ENCODE measurements at regions not wholly inside any gene's neighbourhood (a gene's known extent, or its start where the extent isn't known, plus 50 kb on each side); places are given as distances from the start of the nearest gene placed in this dataset.

DNA sequence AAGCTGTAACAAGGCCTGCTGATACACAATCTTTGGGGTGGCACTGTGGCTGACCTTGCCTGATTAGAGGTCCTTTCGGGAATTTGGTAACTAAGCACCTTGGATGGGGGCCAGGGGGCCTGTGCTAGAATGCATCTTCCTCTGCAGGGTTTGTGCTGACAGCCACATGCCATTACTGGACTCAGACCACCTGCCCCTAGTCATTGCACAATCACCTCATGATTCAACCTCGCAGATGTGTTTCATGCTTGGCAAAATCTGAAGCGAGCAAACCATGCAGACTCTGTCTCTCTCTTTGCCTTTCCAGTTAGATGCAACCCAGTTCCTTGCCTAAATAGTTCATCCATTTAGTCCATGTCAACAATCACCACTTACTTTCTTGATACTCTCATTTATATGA, 96.5 kb upstream of the ERCC6L2 start:
- intact Hi-C loops (cut with DNase I) = no loop called here
- Histone ChIP-seq H3K4me1 (no peaks in the 10 kb centered on the region), H3K27me3 (ENCODE audit: low read depth) (no peaks in the 10 kb centered on the region), H3K27ac (no peak overlapping the region), H3K36me3 (no peaks in the 10 kb centered on the region), H3K4me3 (no peak overlapping the region), H3K9me3 (no peaks in the 10 kb centered on the region)
- DNase-seq (no peak), ATAC-seq (peak; percentile 37 to 66)
- no peak for TF ChIP-seq CTCF (IDR thresholded peaks at IDR 0.05)

DNA sequence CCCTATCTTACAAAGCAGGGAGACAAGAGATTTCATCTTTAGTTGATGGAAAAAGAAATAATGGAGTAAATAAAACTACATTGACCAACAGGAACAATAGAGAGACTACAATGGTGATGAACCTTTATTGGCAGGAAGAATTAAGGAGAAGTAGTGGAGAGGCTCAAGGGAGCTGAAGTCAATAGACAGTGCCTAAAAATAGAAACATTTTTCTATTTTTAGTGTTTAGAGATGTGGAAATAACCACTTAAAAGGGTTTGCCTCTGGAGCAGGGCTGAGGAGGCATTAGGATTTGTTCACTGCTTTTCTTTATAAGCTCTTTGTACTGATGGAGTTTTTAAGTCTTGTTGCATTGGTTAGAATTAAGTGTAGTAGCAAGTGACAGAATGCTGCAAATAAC, 98.4 kb upstream of the ERCC6L2 start:
- H3K4me3 ChIP-seq = no peak overlapping the region
- H3K27ac ChIP-seq = no peak overlapping the region

GRCh38 chr9:95776176-95776575, 99.3 kb upstream of the ERCC6L2 start:
- Histone ChIP-seq H3K36me3 (no peaks in the 10 kb centered on the region), H3K9me3 (no peaks in the 10 kb centered on the region), H3K27ac (no peak overlapping the region), H3K4me3 (no peak overlapping the region), H3K4me1 (peaks cover 8% of the 10 kb centered on the region), H3K27me3 (ENCODE audit: low read depth) (peaks cover 6% of the 10 kb centered on the region)
- intact Hi-C loops (cut with DNase I) = no loop called here
- no peak for DNase-seq
- ATAC-seq = no peak
- TF ChIP-seq CTCF (IDR thresholded peaks at IDR 0.05) = no peak

More for the DNA sequence above, 98.4 kb upstream of the ERCC6L2 start:
- no peaks in the 10 kb centered on the region for H3K36me3 ChIP-seq
- intact Hi-C loops (cut with DNase I) = no loop called here
- H3K27me3 ChIP-seq (ENCODE audit: low read depth) = no peaks in the 10 kb centered on the region
- TF ChIP-seq CTCF (IDR thresholded peaks at IDR 0.05) = no peak
- no peak for DNase-seq
- H3K4me1 ChIP-seq = no peaks in the 10 kb centered on the region
- no peak for ATAC-seq
- H3K9me3 ChIP-seq = no peaks in the 10 kb centered on the region

GRCh38 chr9:95775191-95775590, 100.3 kb upstream of the ERCC6L2 start:
- DNase-seq = no peak
- Histone ChIP-seq H3K9me3 (no peaks in the 10 kb centered on the region), H3K4me3 (no peak overlapping the region), H3K27ac (no peak overlapping the region), H3K36me3 (no peaks in the 10 kb centered on the region), H3K27me3 (ENCODE audit: low read depth) (peaks cover 12% of the 10 kb centered on the region), H3K4me1 (peaks cover 12% of the 10 kb centered on the region)
- ATAC-seq = no peak
- TF ChIP-seq CTCF (IDR thresholded peaks at IDR 0.05) = no peak
- intact Hi-C loops (cut with DNase I) = no loop called here

GRCh38 chr9:95773053-95773418, 102.5 kb upstream of the ERCC6L2 start:
- Histone ChIP-seq H3K9me3 (no peaks in the 10 kb centered on the region), H3K4me1 (peaks cover 12% of the 10 kb centered on the region), H3K27ac (peak overlapping the region; percentile 8), H3K36me3 (no peaks in the 10 kb centered on the region), H3K27me3 (ENCODE audit: low read depth) (peaks cover 12% of the 10 kb centered on the region), H3K4me3 (no peak overlapping the region)
- DNase-seq (no peak), ATAC-seq (no peak)
- no peak for TF ChIP-seq CTCF (IDR thresholded peaks at IDR 0.05)
- intact Hi-C loops (cut with DNase I) = no loop called here

Measured in lower lobe of right lung (tissue), 2 donors.